ENCODE measurements at regions not wholly inside any gene's neighbourhood (a gene's known extent, or its start where the extent isn't known, plus 50 kb on each side); places are given as distances from the start of the nearest gene placed in this dataset.
A peak's percentile ranks its signal among the peaks of the same experiment; 100 is the strongest.

- no peak for TF ChIP-seq ZFP91 (CRISPR knock-in tag; IDR thresholded peaks at IDR 0.05)
- TF ChIP-seq TOE1 (IDR thresholded peaks at IDR 0.05; ENCODE audit: borderline replicate concordance), result no peak
- no peak for TF ChIP-seq TOE1 (CRISPR knock-in tag; IDR thresholded peaks at IDR 0.05; ENCODE audit: borderline replicate concordance, low read depth)
- no peak for TF ChIP-seq ZFPM2 (CRISPR knock-in tag; IDR thresholded peaks at IDR 0.05)
- no peak for TF ChIP-seq XRCC4 (IDR thresholded peaks at IDR 0.05; ENCODE audit: extremely low read depth, insufficient read depth, insufficient read length)
- TF ChIP-seq C11orf30 (IDR thresholded peaks at IDR 0.05; ENCODE audit: low read depth), result peak; percentile 88
- TF ChIP-seq GATA2 (CRISPR knock-in tag; IDR thresholded peaks at IDR 0.05), result no peak
- no peak for TF ChIP-seq ZBTB8A (IDR thresholded peaks at IDR 0.05; ENCODE audit: partially characterized antibody)
- no peak for TF ChIP-seq SMAD2 (IDR thresholded peaks at IDR 0.05; ENCODE audit: low read depth, low read length)
- TF ChIP-seq CBX3 (IDR thresholded peaks at IDR 0.05; ENCODE audit: borderline replicate concordance in 1 of 2, low read length in 2 of 2), result no peak
- no peak for TF ChIP-seq STAT5A (IDR thresholded peaks at IDR 0.05; ENCODE audit: borderline replicate concordance, low read length)
- TF ChIP-seq ZZZ3 (IDR thresholded peaks at IDR 0.05), result no peak
- TF ChIP-seq, protein P1, sequence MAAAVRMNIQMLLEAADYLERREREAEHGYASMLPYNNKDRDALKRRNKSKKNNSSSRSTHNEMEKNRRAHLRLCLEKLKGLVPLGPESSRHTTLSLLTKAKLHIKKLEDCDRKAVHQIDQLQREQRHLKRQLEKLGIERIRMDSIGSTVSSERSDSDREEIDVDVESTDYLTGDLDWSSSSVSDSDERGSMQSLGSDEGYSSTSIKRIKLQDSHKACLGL (CRISPR knock-in tag; IDR thresholded peaks at IDR 0.05; ENCODE audit: borderline replicate concordance, poor library complexity, severe bottlenecking), result no peak
- TF ChIP-seq ZNF431 (CRISPR knock-in tag; IDR thresholded peaks at IDR 0.05), result no peak
- no peak for TF ChIP-seq HDAC8 (tag; IDR thresholded peaks at IDR 0.05)
- TF ChIP-seq GABPB1 (CRISPR knock-in tag; IDR thresholded peaks at IDR 0.05), result no peak
- TF ChIP-seq, protein P2, sequence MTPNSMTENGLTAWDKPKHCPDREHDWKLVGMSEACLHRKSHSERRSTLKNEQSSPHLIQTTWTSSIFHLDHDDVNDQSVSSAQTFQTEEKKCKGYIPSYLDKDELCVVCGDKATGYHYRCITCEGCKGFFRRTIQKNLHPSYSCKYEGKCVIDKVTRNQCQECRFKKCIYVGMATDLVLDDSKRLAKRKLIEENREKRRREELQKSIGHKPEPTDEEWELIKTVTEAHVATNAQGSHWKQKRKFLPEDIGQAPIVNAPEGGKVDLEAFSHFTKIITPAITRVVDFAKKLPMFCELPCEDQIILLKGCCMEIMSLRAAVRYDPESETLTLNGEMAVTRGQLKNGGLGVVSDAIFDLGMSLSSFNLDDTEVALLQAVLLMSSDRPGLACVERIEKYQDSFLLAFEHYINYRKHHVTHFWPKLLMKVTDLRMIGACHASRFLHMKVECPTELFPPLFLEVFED (CRISPR knock-in tag; conservative IDR thresholded peaks at IDR 0.05), result no peak
- no peak for TF ChIP-seq MAZ (CRISPR knock-in tag; conservative IDR thresholded peaks at IDR 0.05 in 1 of 2, IDR thresholded peaks at IDR 0.05 in 1 of 2)
- TF ChIP-seq ZNF583 (CRISPR knock-in tag; IDR thresholded peaks at IDR 0.05), result no peak
- TF ChIP-seq ARNT (IDR thresholded peaks at IDR 0.05), result no peak
- TF ChIP-seq, protein P3, sequence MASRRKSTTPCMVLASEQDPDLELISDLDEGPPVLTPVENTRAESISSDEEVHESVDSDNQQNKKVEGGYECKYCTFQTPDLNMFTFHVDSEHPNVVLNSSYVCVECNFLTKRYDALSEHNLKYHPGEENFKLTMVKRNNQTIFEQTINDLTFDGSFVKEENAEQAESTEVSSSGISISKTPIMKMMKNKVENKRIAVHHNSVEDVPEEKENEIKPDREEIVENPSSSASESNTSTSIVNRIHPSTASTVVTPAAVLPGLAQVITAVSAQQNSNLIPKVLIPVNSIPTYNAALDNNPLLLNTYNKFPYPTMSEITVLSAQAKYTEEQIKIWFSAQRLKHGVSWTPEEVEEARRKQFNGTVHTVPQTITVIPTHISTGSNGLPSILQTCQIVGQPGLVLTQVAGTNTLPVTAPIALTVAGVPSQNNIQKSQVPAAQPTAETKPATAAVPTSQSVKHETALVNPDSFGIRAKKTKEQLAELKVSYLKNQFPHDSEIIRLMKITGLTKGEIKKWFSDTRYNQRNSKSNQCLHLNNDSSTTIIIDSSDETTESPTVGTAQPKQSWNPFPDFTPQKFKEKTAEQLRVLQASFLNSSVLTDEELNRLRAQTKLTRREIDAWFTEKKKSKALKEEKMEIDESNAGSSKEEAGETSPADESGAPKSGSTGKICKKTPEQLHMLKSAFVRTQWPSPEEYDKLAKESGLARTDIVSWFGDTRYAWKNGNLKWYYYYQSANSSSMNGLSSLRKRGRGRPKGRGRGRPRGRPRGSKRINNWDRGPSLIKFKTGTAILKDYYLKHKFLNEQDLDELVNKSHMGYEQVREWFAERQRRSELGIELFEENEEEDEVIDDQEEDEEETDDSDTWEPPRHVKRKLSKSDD (conservative IDR thresholded peaks at IDR 0.05; ENCODE audit: low read length), result no peak
- no peak for TF ChIP-seq ZNF347 (CRISPR knock-in tag; IDR thresholded peaks at IDR 0.05; ENCODE audit: low read depth)
- peak; percentile 58; the same call in 1 of the 2 replicates for TF ChIP-seq MAFK (IDR thresholded peaks at IDR 0.05; ENCODE audit: low read length)
Measured at GRCh38 chrX:124641737-124642491, 295.6 kb downstream of the SH2D1A start (continued).

Data from K562 (cell line).